ENCODE measurements at regions not wholly inside any gene's neighbourhood (a gene's known extent, or its start where the extent isn't known, plus 50 kb on each side); places are given as distances from the start of the nearest gene placed in this dataset.

DNA sequence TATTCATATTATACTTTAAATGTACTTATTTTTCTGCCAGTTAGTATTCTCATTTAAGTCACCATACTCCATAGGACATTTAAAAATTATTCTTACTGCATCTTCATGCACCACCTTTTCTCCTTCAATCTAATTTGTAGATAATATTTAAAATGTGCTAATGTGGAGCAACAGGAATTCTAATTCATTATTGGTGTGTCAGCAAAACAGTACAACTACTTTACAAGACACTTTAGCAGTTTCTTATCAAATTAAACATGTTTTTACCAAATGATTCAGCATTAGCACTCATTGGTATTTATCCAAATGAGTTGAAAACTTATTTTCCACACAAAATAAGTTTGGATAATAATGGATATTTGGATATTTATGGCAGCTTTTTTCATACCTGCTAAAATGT, 1041.8 kb upstream of the ADGRB3 start:
- no peaks in the 10 kb centered on the region for H3K4me1 ChIP-seq (ENCODE audit: control insufficient read depth, insufficient read depth, low read length)
- TF ChIP-seq, protein P1, sequence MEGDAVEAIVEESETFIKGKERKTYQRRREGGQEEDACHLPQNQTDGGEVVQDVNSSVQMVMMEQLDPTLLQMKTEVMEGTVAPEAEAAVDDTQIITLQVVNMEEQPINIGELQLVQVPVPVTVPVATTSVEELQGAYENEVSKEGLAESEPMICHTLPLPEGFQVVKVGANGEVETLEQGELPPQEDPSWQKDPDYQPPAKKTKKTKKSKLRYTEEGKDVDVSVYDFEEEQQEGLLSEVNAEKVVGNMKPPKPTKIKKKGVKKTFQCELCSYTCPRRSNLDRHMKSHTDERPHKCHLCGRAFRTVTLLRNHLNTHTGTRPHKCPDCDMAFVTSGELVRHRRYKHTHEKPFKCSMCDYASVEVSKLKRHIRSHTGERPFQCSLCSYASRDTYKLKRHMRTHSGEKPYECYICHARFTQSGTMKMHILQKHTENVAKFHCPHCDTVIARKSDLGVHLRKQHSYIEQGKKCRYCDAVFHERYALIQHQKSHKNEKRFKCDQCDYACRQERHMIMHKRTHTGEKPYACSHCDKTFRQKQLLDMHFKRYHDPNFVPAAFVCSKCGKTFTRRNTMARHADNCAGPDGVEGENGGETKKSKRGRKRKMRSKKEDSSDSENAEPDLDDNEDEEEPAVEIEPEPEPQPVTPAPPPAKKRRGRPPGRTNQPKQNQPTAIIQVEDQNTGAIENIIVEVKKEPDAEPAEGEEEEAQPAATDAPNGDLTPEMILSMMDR (IDR thresholded peaks at IDR 0.05) = no peak
- ATAC-seq (no peak), DNase-seq (no peak)
- no peaks in the 10 kb centered on the region for H3K27me3 ChIP-seq (ENCODE audit: control insufficient read depth, insufficient read depth, low read length)
- Mint-ChIP-seq H3K27ac (no peak overlapping the region), H3K4me3 (no peak overlapping the region), H3K36me3 (no peaks in the 10 kb centered on the region), H3K27me3 (ENCODE audit: low read depth in 2 of 2) (no peaks in the 10 kb centered on the region), H3K4me1 (no peaks in the 10 kb centered on the region), H3K9me3 (peaks cover 10 to 12% of the 10 kb centered on the region in 2 donors)
- intact Hi-C loops (cut with micrococcal nuclease) = no loop called here
- H3K27ac ChIP-seq (ENCODE audit: low read length) = no peak overlapping the region
- H3K9me3 ChIP-seq (ENCODE audit: control insufficient read depth, insufficient read depth, low read length) = peaks cover 3% of the 10 kb centered on the region
- H3K36me3 ChIP-seq (ENCODE audit: control insufficient read depth, insufficient read depth, low read length) = no peaks in the 10 kb centered on the region
- H3K4me3 ChIP-seq (ENCODE audit: low read length) = no peak overlapping the region

DNA sequence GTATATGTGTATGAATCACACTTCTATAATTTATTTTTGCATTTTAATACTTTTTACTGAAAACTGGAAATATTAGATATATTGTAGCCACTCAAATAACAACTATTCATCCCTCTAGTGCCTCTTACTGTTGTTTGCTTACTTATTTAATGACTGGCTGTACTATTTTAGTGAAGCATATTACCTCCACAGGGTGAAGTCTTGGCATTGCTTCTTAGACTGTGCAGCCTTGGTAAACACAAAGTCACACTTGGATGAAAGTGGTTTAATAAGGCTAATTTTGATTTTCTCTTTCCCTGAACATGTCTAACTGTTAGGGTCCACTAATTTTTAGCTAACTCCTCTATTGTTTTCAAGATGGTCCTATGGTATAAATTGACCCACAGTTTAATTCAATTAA, 1043.2 kb upstream of the ADGRB3 start:
- Histone ChIP-seq H3K4me1 (ENCODE audit: control insufficient read depth, insufficient read depth, low read length) (no peaks in the 10 kb centered on the region), H3K9me3 (ENCODE audit: control insufficient read depth, insufficient read depth, low read length) (peaks cover 3% of the 10 kb centered on the region), H3K36me3 (ENCODE audit: control insufficient read depth, insufficient read depth, low read length) (no peaks in the 10 kb centered on the region), H3K4me3 (ENCODE audit: low read length) (no peak overlapping the region), H3K27me3 (ENCODE audit: control insufficient read depth, insufficient read depth, low read length) (no peaks in the 10 kb centered on the region), H3K27ac (ENCODE audit: low read length) (no peak overlapping the region)
- Mint-ChIP-seq H3K4me3 (no peak overlapping the region), H3K4me1 (no peaks in the 10 kb centered on the region), H3K9me3 (peaks cover 13 to 16% of the 10 kb centered on the region in 2 donors), H3K27ac (no peak overlapping the region), H3K36me3 (peaks cover 3% of the 10 kb centered on the region), H3K27me3 (ENCODE audit: low read depth in 2 of 2) (no peaks in the 10 kb centered on the region)
- DNase-seq (no peak), ATAC-seq (no peak)
- intact Hi-C loops (cut with micrococcal nuclease) = no loop called here
- TF ChIP-seq, protein P1 (IDR thresholded peaks at IDR 0.05) = no peak

DNA sequence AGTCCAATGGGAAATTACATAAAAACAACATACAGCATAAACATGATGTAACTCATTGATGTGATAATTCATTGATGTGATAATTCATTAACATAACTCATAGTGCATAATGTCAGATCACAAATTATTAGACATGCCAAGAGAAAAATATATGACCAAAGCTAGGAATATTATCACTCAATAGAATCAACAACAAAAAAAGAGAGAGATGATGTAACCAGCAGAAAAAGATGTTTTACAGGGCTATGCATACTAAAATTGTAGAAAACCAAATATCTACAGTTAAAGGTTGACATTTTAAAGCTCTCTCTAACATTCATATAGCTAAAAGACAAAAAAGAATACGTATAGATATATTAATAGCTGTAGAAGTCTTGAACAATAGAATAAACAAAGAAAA, 1067.2 kb upstream of the ADGRB3 start:
- Mint-ChIP-seq H3K27me3 (ENCODE audit: low read depth in 2 of 2) (no peaks in the 10 kb centered on the region), H3K4me1 (no peaks in the 10 kb centered on the region), H3K27ac (no peak overlapping the region), H3K36me3 (no peaks in the 10 kb centered on the region), H3K9me3 (peaks cover 9 to 20% of the 10 kb centered on the region in 2 donors), H3K4me3 (no peak overlapping the region)
- no CpG with 5 or more reads among the region's 1 CpG for WGBS (ENCODE audit: insufficient coverage)
- no peaks in the 10 kb centered on the region for H3K4me1 ChIP-seq (ENCODE audit: control insufficient read depth, insufficient read depth, low read length)
- no peaks in the 10 kb centered on the region for H3K27me3 ChIP-seq (ENCODE audit: control insufficient read depth, insufficient read depth, low read length)
- intact Hi-C loops (cut with micrococcal nuclease) = no loop called here
- no peak overlapping the region for H3K27ac ChIP-seq (ENCODE audit: low read length)
- TF ChIP-seq, protein P1 (IDR thresholded peaks at IDR 0.05) = no peak
- H3K4me3 ChIP-seq (ENCODE audit: low read length) = no peak overlapping the region
- no peaks in the 10 kb centered on the region for H3K9me3 ChIP-seq (ENCODE audit: control insufficient read depth, insufficient read depth, low read length)
- H3K36me3 ChIP-seq (ENCODE audit: control insufficient read depth, insufficient read depth, low read length) = no peaks in the 10 kb centered on the region
- ATAC-seq = no peak
- no peak for DNase-seq

DNA sequence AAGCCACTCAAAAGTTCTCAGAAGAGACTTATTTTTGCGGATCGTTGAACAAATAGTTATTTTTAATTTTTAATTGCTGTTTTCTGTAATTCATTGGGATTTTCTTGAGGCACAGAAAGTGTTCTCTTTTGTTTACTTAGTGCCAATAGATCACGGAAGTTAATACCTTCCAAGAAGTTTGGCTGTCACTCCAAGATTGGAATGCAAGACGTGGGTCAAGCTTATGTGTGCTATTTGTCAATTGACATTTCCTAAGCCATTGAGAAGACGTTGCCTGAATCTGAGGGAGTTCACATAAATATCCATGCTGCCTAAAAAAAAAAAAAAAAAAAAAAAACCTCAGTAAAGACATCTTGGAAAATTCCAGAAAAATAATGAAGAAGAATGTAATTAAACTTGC, 1071.4 kb upstream of the ADGRB3 start:
- H3K36me3 ChIP-seq (ENCODE audit: control insufficient read depth, insufficient read depth, low read length) = no peaks in the 10 kb centered on the region
- H3K9me3 Mint-ChIP-seq = peaks cover 6 to 15% of the 10 kb centered on the region in 2 donors
- TF ChIP-seq, protein P1 (IDR thresholded peaks at IDR 0.05) = no peak
- DNase-seq (no peak), ATAC-seq (no peak)
- WGBS (ENCODE audit: insufficient coverage) = 95% methylated on average over 4 of the region's 5 CpGs
- no peak overlapping the region for H3K27ac ChIP-seq (ENCODE audit: low read length)
- H3K4me1 Mint-ChIP-seq = no peaks in the 10 kb centered on the region
- no peaks in the 10 kb centered on the region for H3K27me3 ChIP-seq (ENCODE audit: control insufficient read depth, insufficient read depth, low read length)
- H3K9me3 ChIP-seq (ENCODE audit: control insufficient read depth, insufficient read depth, low read length) = peaks cover 10% of the 10 kb centered on the region
- no peak overlapping the region for H3K27ac Mint-ChIP-seq
- H3K36me3 Mint-ChIP-seq = peaks cover 5% of the 10 kb centered on the region
- no peaks in the 10 kb centered on the region for H3K4me1 ChIP-seq (ENCODE audit: control insufficient read depth, insufficient read depth, low read length)
- no peak overlapping the region for H3K4me3 Mint-ChIP-seq
- no peaks in the 10 kb centered on the region for H3K27me3 Mint-ChIP-seq (ENCODE audit: low read depth in 2 of 2)
- intact Hi-C loops (cut with micrococcal nuclease) = no loop called here
- H3K4me3 ChIP-seq (ENCODE audit: low read length) = no peak overlapping the region
